Activated T-helper 17 cell treated with anti-CD3 and anti-CD28 coated beads, Interleukin-2, amount 50 U/mL, for 72 hours (primary cell): ENCODE measurements at regions not wholly inside any gene's neighbourhood (a gene's known extent, or its start where the extent isn't known, plus 50 kb on each side); places are given as distances from the start of the nearest gene placed in this dataset.

Source experiments
- ATAC-seq: fragments of 150-1000 bp; cut with Tn5 transposase; replicated peaks from 2 replicates; pipeline ENCODE4 v1.10.0; 2021; ENCODE audit warnings: mild to moderate bottlenecking, moderate library complexity
- H3K27ac Mint-ChIP-seq: one replicate; pipeline ENCODE4 v1.8.0; 2022; ENCODE audit warnings: mixed read lengths
- H3K27me3 Mint-ChIP-seq: one replicate; pipeline ENCODE4 v1.8.0; 2022; ENCODE audit warnings: mixed read lengths
- H3K36me3 Mint-ChIP-seq: one replicate; pipeline ENCODE4 v1.8.0; 2022; ENCODE audit warnings: low read depth, mild to moderate bottlenecking, mixed read lengths
- H3K4me1 Mint-ChIP-seq: one replicate; pipeline ENCODE4 v1.8.0; 2022; ENCODE audit warnings: mixed read lengths
- H3K4me3 Mint-ChIP-seq: one replicate; pipeline ENCODE4 v1.8.0; 2022; ENCODE audit warnings: mild to moderate bottlenecking, mixed read lengths
- H3K9me3 Mint-ChIP-seq: one replicate; pipeline ENCODE4 v1.8.0; 2022; ENCODE audit warnings: mixed read lengths

DNA sequence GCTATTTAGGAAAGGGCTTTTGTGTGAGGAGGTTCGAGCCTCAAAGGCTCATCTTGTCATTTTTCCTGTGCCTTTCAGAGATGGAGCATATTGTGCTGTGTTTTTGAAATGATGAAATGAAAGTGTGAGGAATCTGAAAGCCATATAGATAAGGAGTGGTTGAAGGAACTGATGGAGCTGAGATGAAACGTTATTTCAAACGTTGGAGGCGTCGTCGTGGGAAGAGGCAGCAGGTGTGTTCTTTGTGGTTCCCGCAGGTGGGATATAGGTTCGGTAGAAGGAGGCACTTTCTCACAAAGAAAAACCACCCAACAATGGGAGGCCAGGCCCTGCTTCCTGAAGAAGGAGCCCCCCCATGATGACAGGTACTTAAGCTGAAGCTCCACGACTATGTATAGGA, 83.2 kb upstream of the SNAP25 start:
- Mint-ChIP-seq H3K4me1 (no peaks in the 10 kb centered on the region), H3K9me3 (no peaks in the 10 kb centered on the region), H3K36me3 (no peaks in the 10 kb centered on the region), H3K27me3 (peaks cover 18% of the 10 kb centered on the region), H3K27ac (no peak overlapping the region), H3K4me3 (no peak overlapping the region)
- ATAC-seq, result no peak

DNA sequence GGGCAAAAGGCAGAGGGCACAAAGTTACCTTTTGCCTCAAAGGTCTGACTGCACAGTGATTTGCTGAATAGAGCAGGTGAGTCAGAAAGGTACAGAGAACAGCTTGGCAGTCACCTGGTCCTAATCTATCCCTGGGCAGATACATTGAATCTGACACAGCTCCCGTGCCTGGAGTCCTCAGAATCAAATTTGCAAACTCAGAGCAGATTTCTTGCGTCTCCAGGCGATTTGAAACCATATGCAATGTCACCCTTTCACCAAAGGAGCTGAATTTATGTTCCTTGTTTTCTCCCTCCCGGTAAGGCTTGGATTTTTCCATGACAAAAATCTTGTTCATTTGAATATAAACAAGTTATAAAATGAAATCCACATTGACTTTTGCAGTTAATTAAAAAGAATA, 81.6 kb upstream of the SNAP25 start:
- Mint-ChIP-seq H3K4me1 (no peaks in the 10 kb centered on the region), H3K9me3 (no peaks in the 10 kb centered on the region), H3K36me3 (no peaks in the 10 kb centered on the region), H3K27ac (no peak overlapping the region), H3K4me3 (no peak overlapping the region), H3K27me3 (peaks cover 19% of the 10 kb centered on the region)
- no peak for ATAC-seq

DNA sequence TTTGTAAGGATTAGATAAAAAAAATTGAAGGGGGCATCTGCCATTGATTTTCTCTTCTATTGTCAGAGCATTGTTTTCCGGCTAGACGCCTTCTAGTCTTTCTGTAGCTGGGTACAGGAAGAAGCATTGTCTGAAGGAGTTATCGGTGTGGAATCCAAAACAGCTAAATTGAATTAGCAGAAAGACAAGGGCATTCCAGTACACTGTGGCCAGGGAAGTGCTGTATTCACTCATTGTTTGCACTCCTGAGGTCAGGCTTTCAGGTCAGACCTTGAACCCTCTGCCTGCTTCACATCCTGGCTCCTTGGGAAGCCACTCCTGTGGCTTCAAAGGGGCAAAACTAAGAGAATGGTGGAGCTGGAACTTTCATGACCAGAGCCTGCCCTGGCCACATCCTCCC, 81.1 kb upstream of the SNAP25 start:
- H3K4me3 Mint-ChIP-seq, result no peak overlapping the region
- peaks cover 19% of the 10 kb centered on the region for H3K27me3 Mint-ChIP-seq
- no peaks in the 10 kb centered on the region for H3K4me1 Mint-ChIP-seq
- H3K36me3 Mint-ChIP-seq, result no peaks in the 10 kb centered on the region
- ATAC-seq, result no peak
- H3K9me3 Mint-ChIP-seq, result no peaks in the 10 kb centered on the region
- no peak overlapping the region for H3K27ac Mint-ChIP-seq

DNA sequence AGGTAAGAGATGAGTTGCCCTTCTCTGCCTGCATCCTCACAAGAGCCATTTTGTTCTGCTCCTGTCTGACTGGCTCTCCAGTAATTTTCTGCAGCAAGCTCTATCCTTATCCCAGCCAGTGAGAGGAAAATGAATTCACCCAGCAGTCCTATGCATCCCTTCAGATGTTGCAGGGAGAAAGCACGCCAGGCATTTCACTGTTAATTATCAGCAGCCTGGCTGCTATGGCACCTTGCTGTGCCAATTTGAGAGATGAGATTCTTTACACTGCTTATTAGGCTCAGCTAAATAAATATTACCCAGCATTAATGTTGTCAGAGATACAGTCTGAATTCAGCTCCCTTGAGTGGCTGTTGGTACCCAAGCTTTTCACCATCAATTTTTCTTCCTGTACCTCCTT, 61.1 kb upstream of the SNAP25 start:
- H3K4me1 Mint-ChIP-seq, result no peaks in the 10 kb centered on the region
- H3K9me3 Mint-ChIP-seq, result peaks cover 6% of the 10 kb centered on the region
- H3K27me3 Mint-ChIP-seq, result peaks cover 36% of the 10 kb centered on the region
- no peak overlapping the region for H3K4me3 Mint-ChIP-seq
- H3K36me3 Mint-ChIP-seq, result no peaks in the 10 kb centered on the region
- no peak overlapping the region for H3K27ac Mint-ChIP-seq
- no peak for ATAC-seq

DNA sequence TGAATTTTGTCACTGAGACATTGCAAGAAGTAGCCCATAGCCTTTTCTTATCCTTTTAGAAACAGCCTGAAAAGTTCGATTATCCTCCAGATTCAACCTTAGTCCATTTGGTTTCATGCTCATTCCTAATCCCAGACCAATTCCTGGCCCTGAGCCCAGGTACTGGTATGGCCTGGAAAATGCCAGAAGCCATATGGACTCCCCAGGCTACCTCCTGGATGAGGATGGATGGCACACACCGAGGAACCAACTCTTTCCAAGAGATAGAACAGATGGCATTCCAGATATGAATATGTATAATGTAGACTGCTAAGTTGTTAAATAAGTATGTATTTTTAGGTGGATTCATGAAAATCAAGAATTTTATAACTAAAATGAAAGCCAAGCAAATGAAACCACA, 51.6 kb upstream of the SNAP25 start:
- Mint-ChIP-seq H3K4me3 (no peak overlapping the region), H3K36me3 (no peaks in the 10 kb centered on the region), H3K4me1 (no peaks in the 10 kb centered on the region), H3K27me3 (peaks cover 16% of the 10 kb centered on the region), H3K27ac (no peak overlapping the region), H3K9me3 (peaks cover 5% of the 10 kb centered on the region)
- ATAC-seq, result no peak

DNA sequence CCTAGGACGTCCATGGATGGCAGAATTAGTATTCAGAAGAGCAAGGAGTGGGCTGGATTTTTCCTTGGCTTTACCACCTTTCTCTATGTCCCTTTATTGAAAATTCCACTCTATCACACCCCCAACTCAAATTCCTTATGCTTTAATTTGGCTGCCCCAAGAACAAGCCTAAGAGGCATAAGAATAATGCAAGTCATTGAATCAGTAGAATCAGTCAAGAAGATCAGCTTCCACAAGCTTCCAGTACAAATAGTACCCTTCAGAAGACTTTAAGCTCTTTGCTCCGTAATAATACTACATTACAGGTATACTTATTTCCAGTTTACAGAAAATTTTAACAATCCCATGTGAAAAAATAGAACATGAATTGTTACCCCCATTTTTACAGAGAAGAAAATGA, 51.0 kb upstream of the SNAP25 start:
- ATAC-seq, result no peak

More for the DNA sequence above, 51.0 kb upstream of the SNAP25 start:
- Mint-ChIP-seq H3K4me3 (no peak overlapping the region), H3K36me3 (no peaks in the 10 kb centered on the region), H3K27ac (no peak overlapping the region), H3K9me3 (peaks cover 5% of the 10 kb centered on the region), H3K27me3 (peaks cover 16% of the 10 kb centered on the region), H3K4me1 (peaks cover 3% of the 10 kb centered on the region)
